ENCODE measurements at regions not wholly inside any gene's neighbourhood (a gene's known extent, or its start where the extent isn't known, plus 50 kb on each side); places are given as distances from the start of the nearest gene placed in this dataset.

- ChIA-PET POLR2A (no interaction called here), CTCF (no interaction called here)
- DNase-seq = no peak
- no peak for ATAC-seq (ENCODE audit: poor library complexity)
- Histone ChIP-seq H3K9me3 (ENCODE audit: control insufficient read depth in 1 of 2, insufficient read depth in 1 of 2, low read length in 2 of 2) (peaks cover 0 to 8% of the 10 kb centered on the region in 2 experiments), H3K4me3 (ENCODE audit: low read length) (no peak overlapping the region), H3K36me3 (ENCODE audit: insufficient read depth, low read length) (no peaks in the 10 kb centered on the region), H3K4me1 (ENCODE audit: insufficient read depth, low read length) (no peaks in the 10 kb centered on the region), H3K27me3 (ENCODE audit: control insufficient read depth in 1 of 2, insufficient read depth in 2 of 2, low read length in 2 of 2) (no peaks in the 10 kb centered on the region), H3K27ac (ENCODE audit: low read depth in 1 of 2, low read length in 2 of 2) (no peak overlapping the region)
- peaks cover 11% of the 10 kb centered on the region for H3K9me3 Mint-ChIP-seq
- no peak for TF ChIP-seq CTCF (IDR thresholded peaks at IDR 0.05)
- no peak overlapping the region for H3K4me3 Mint-ChIP-seq
- no peak overlapping the region for H3K27ac Mint-ChIP-seq
- intact Hi-C loops (cut with DNase I, micrococcal nuclease) = no loop called here
- H3K36me3 Mint-ChIP-seq (ENCODE audit: low read depth) = peaks cover 6% of the 10 kb centered on the region
- peaks cover 5% of the 10 kb centered on the region for H3K4me1 Mint-ChIP-seq (ENCODE audit: low read depth)
- H3K27me3 Mint-ChIP-seq = no peaks in the 10 kb centered on the region
Measured at GRCh38 chr10:9158675-9159074, 1104.2 kb downstream of the GATA3 start.

GRCh38 chr10:9160275-9160674 is 1105.8 kb downstream of the GATA3 start:
- POLR2A ChIA-PET = no interaction called here
- Mint-ChIP-seq H3K4me3 (no peak overlapping the region), H3K4me1 (ENCODE audit: low read depth) (peaks cover 8% of the 10 kb centered on the region), H3K9me3 (peaks cover 17% of the 10 kb centered on the region), H3K27me3 (no peaks in the 10 kb centered on the region), H3K36me3 (ENCODE audit: low read depth) (peaks cover 6% of the 10 kb centered on the region), H3K27ac (no peak overlapping the region)
- peaks cover 0 to 8% of the 10 kb centered on the region in 2 experiments for H3K9me3 ChIP-seq (ENCODE audit: control insufficient read depth in 1 of 2, insufficient read depth in 1 of 2, low read length in 2 of 2)
- H3K36me3 ChIP-seq (ENCODE audit: insufficient read depth, low read length) = no peaks in the 10 kb centered on the region
- no peak overlapping the region for H3K27ac ChIP-seq (ENCODE audit: low read depth in 1 of 2, low read length in 2 of 2)
- CTCF ChIA-PET = no interaction called here
- ATAC-seq (ENCODE audit: poor library complexity) (no peak), DNase-seq (no peak)
- H3K4me1 ChIP-seq (ENCODE audit: insufficient read depth, low read length) = no peaks in the 10 kb centered on the region
- no peak for TF ChIP-seq CTCF (IDR thresholded peaks at IDR 0.05)
- H3K4me3 ChIP-seq (ENCODE audit: low read length) = no peak overlapping the region
- intact Hi-C loops (cut with DNase I, micrococcal nuclease) = no loop called here
- no peaks in the 10 kb centered on the region for H3K27me3 ChIP-seq (ENCODE audit: control insufficient read depth in 1 of 2, insufficient read depth in 2 of 2, low read length in 2 of 2)

GRCh38 chr10:9163699-9164098 is 1109.2 kb downstream of the GATA3 start:
- H3K4me3 ChIP-seq (ENCODE audit: low read length) = no peak overlapping the region
- no peak overlapping the region for H3K27ac ChIP-seq (ENCODE audit: low read depth in 1 of 2, low read length in 2 of 2)
- Mint-ChIP-seq H3K27ac (no peak overlapping the region), H3K36me3 (ENCODE audit: low read depth) (peaks cover 2% of the 10 kb centered on the region), H3K9me3 (peaks cover 17% of the 10 kb centered on the region), H3K27me3 (no peaks in the 10 kb centered on the region), H3K4me1 (ENCODE audit: low read depth) (peaks cover 30% of the 10 kb centered on the region), H3K4me3 (no peak overlapping the region)
- no peak for ATAC-seq (ENCODE audit: poor library complexity)
- DNase-seq = no peak
- no peaks in the 10 kb centered on the region for H3K27me3 ChIP-seq (ENCODE audit: control insufficient read depth in 1 of 2, insufficient read depth in 2 of 2, low read length in 2 of 2)
- CTCF ChIA-PET = no interaction called here
- no peaks in the 10 kb centered on the region for H3K36me3 ChIP-seq (ENCODE audit: insufficient read depth, low read length)
- POLR2A ChIA-PET = no interaction called here
- peaks cover 0 to 8% of the 10 kb centered on the region in 2 experiments for H3K9me3 ChIP-seq (ENCODE audit: control insufficient read depth in 1 of 2, insufficient read depth in 1 of 2, low read length in 2 of 2)
- no peak for TF ChIP-seq CTCF (IDR thresholded peaks at IDR 0.05)
- intact Hi-C loops (cut with DNase I, micrococcal nuclease) = no loop called here
- H3K4me1 ChIP-seq (ENCODE audit: insufficient read depth, low read length) = no peaks in the 10 kb centered on the region

Measured in CD4-positive, alpha-beta T cell (primary cell).